Mucosa of gallbladder (tissue), 1 donor: ENCODE measurements at regions not wholly inside any gene's neighbourhood (a gene's known extent, or its start where the extent isn't known, plus 50 kb on each side); places are given as distances from the start of the nearest gene placed in this dataset.
"Not testable (repeated sequence)": the region's sequence is repeated elsewhere in the genome, so short reads cannot be mapped to it uniquely, and the experiment has no call there.

ENCODE experiments used
- DNase-seq: peaks from one replicate; pipeline ENCODE4 v3.0.0-alpha.2; 2020; ENCODE audit warnings: low spot score
- donor health status: DM: no; HTN: no; CAD: no.

- no peak for DNase-seq
Measured at GRCh38 chr2:234861841-234862735, 89.7 kb upstream of the SH3BP4 start.

- DNase-seq: not testable (repeated sequence)
Measured at GRCh38 chr2:234859330-234859872, 92.4 kb upstream of the SH3BP4 start.

- no peak for DNase-seq
Measured at GRCh38 chr2:234858790-234859329, 93.0 kb upstream of the SH3BP4 start.

GRCh38 chr2:234858145-234858544 lies 93.7 kb upstream of the SH3BP4 start:
- no peak for DNase-seq

GRCh38 chr2:234853729-234854128 lies 98.1 kb upstream of the SH3BP4 start:
- no peak for DNase-seq

- no peak for DNase-seq
Measured at GRCh38 chr2:234852941-234853340, 98.9 kb upstream of the SH3BP4 start.

GRCh38 chr2:234852035-234852434 lies 99.8 kb upstream of the SH3BP4 start:
- DNase-seq: no peak

- no peak for DNase-seq
Measured at GRCh38 chr2:234851451-234851850, 100.4 kb upstream of the SH3BP4 start.

GRCh38 chr2:234850818-234851217 lies 101.0 kb upstream of the SH3BP4 start:
- DNase-seq: no peak

GRCh38 chr2:234849678-234850077 lies 102.1 kb upstream of the SH3BP4 start:
- no peak for DNase-seq

- no peak for DNase-seq
Measured at GRCh38 chr2:234848578-234848977, 103.2 kb upstream of the SH3BP4 start.

GRCh38 chr2:234847639-234848038 lies 104.2 kb upstream of the SH3BP4 start:
- DNase-seq: no peak

- DNase-seq: no peak
Measured at GRCh38 chr2:234847364-234847635, 104.5 kb upstream of the SH3BP4 start.

GRCh38 chr2:234846599-234847363 lies 105.0 kb upstream of the SH3BP4 start:
- DNase-seq: no peak

GRCh38 chr2:234845602-234846590 lies 105.9 kb upstream of the SH3BP4 start:
- DNase-seq: no peak

GRCh38 chr2:234843411-234843810 lies 108.4 kb upstream of the SH3BP4 start:
- peak; percentile 38 for DNase-seq

- DNase-seq: no peak
Measured at GRCh38 chr2:234842753-234843152, 109.1 kb upstream of the SH3BP4 start.

GRCh38 chr2:234841321-234842015 lies 110.3 kb upstream of the SH3BP4 start:
- peak; percentile 46 for DNase-seq

GRCh38 chr2:234840336-234840735 lies 111.5 kb upstream of the SH3BP4 start:
- DNase-seq: peak; percentile 64

- DNase-seq: no peak
Measured at GRCh38 chr2:234839285-234839684, 112.5 kb upstream of the SH3BP4 start.

GRCh38 chr2:234836271-234836670 lies 115.5 kb upstream of the SH3BP4 start:
- no peak for DNase-seq
